ENCODE measurements at regions not wholly inside any gene's neighbourhood (a gene's known extent, or its start where the extent isn't known, plus 50 kb on each side); places are given as distances from the start of the nearest gene placed in this dataset.

GRCh38 chr5:4114452-4114851 is 518.8 kb downstream of the IRX1 start:
- H3K9me2 ChIP-seq (replicated peaks; ENCODE audit: insufficient read depth, low read length) = no peaks in the 10 kb centered on the region
- H3K4me2 ChIP-seq (ENCODE audit: low read depth, low read length) = no peak overlapping the region
- H2AFZ ChIP-seq (ENCODE audit: low read length) = no peak overlapping the region
- H3K9ac ChIP-seq (ENCODE audit: low read length) = no peak overlapping the region
- no peaks in the 10 kb centered on the region for H4K20me1 ChIP-seq (ENCODE audit: insufficient read depth, low read length)
- no peaks in the 10 kb centered on the region for H3F3A ChIP-seq (ENCODE audit: insufficient read depth, low read length)
- no peaks in the 10 kb centered on the region for H3K4me1 ChIP-seq (ENCODE audit: low read length)
- H3K36me3 ChIP-seq (replicated peaks; ENCODE audit: insufficient read depth, low read length) = no peaks in the 10 kb centered on the region
- H3K4me3 ChIP-seq (ENCODE audit: low read length) = no peak overlapping the region
- no peaks in the 10 kb centered on the region for H3K79me2 ChIP-seq (ENCODE audit: low read length)
- no peak for DNase-seq
- H3K27ac ChIP-seq (ENCODE audit: low read length) = no peak overlapping the region
- H3K27me3 ChIP-seq (replicated peaks; ENCODE audit: insufficient read depth, low read length) = no peaks in the 10 kb centered on the region
- TF ChIP-seq CTCF (IDR thresholded peaks at IDR 0.05; ENCODE audit: low read length) (no peak), EZH2phosphoT487 (IDR thresholded peaks at IDR 0.05; ENCODE audit: low read length) (no peak), EZH2 (optimal IDR thresholded peaks at IDR 0.05; ENCODE audit: low read depth, low read length) (no peak)
- no peaks in the 10 kb centered on the region for H3K9me3 ChIP-seq (replicated peaks; ENCODE audit: insufficient read depth, low read length)

- DNase-seq = no peak
- H3K9ac ChIP-seq (ENCODE audit: low read length) = no peak overlapping the region
- no peak overlapping the region for H3K4me2 ChIP-seq (ENCODE audit: low read depth, low read length)
- no peaks in the 10 kb centered on the region for H3K36me3 ChIP-seq (replicated peaks; ENCODE audit: insufficient read depth, low read length)
- no peak overlapping the region for H2AFZ ChIP-seq (ENCODE audit: low read length)
- no peaks in the 10 kb centered on the region for H3K79me2 ChIP-seq (ENCODE audit: low read length)
- H4K20me1 ChIP-seq (ENCODE audit: insufficient read depth, low read length) = no peaks in the 10 kb centered on the region
- no peaks in the 10 kb centered on the region for H3K9me3 ChIP-seq (replicated peaks; ENCODE audit: insufficient read depth, low read length)
- H3K9me2 ChIP-seq (replicated peaks; ENCODE audit: insufficient read depth, low read length) = no peaks in the 10 kb centered on the region
- no peaks in the 10 kb centered on the region for H3K27me3 ChIP-seq (replicated peaks; ENCODE audit: insufficient read depth, low read length)
- no peak for TF ChIP-seq EZH2phosphoT487 (IDR thresholded peaks at IDR 0.05; ENCODE audit: low read length)
- TF ChIP-seq CTCF (IDR thresholded peaks at IDR 0.05; ENCODE audit: low read length) = no peak
- no peak for TF ChIP-seq EZH2 (optimal IDR thresholded peaks at IDR 0.05; ENCODE audit: low read depth, low read length)
- no peak overlapping the region for H3K27ac ChIP-seq (ENCODE audit: low read length)
- H3F3A ChIP-seq (ENCODE audit: insufficient read depth, low read length) = no peaks in the 10 kb centered on the region
- no peaks in the 10 kb centered on the region for H3K4me1 ChIP-seq (ENCODE audit: low read length)
- no peak overlapping the region for H3K4me3 ChIP-seq (ENCODE audit: low read length)
These were observed 521.2 kb downstream of the IRX1 start for GRCh38 chr5:4116834-4117233.

- Histone ChIP-seq H3F3A (ENCODE audit: insufficient read depth, low read length) (no peaks in the 10 kb centered on the region), H3K4me3 (ENCODE audit: low read length) (no peak overlapping the region), H2AFZ (ENCODE audit: low read length) (no peak overlapping the region), H3K36me3 (replicated peaks; ENCODE audit: insufficient read depth, low read length) (no peaks in the 10 kb centered on the region), H3K27ac (ENCODE audit: low read length) (no peak overlapping the region), H3K4me1 (ENCODE audit: low read length) (no peaks in the 10 kb centered on the region), H3K9me3 (replicated peaks; ENCODE audit: insufficient read depth, low read length) (no peaks in the 10 kb centered on the region), H3K9me2 (replicated peaks; ENCODE audit: insufficient read depth, low read length) (no peaks in the 10 kb centered on the region), H3K79me2 (ENCODE audit: low read length) (no peaks in the 10 kb centered on the region), H3K9ac (ENCODE audit: low read length) (no peak overlapping the region), H4K20me1 (ENCODE audit: insufficient read depth, low read length) (no peaks in the 10 kb centered on the region), H3K4me2 (ENCODE audit: low read depth, low read length) (no peak overlapping the region), H3K27me3 (replicated peaks; ENCODE audit: insufficient read depth, low read length) (no peaks in the 10 kb centered on the region)
- no peak for DNase-seq
- no peak for TF ChIP-seq EZH2 (optimal IDR thresholded peaks at IDR 0.05; ENCODE audit: low read depth, low read length)
These were observed 528.8 kb downstream of the IRX1 start for GRCh38 chr5:4124221-4124970.

GRCh38 chr5:4128994-4129393 is 533.4 kb downstream of the IRX1 start:
- Histone ChIP-seq H3K9ac (ENCODE audit: low read length) (no peak overlapping the region), H4K20me1 (ENCODE audit: insufficient read depth, low read length) (no peaks in the 10 kb centered on the region), H3K36me3 (replicated peaks; ENCODE audit: insufficient read depth, low read length) (no peaks in the 10 kb centered on the region), H3K27me3 (replicated peaks; ENCODE audit: insufficient read depth, low read length) (no peaks in the 10 kb centered on the region), H3K9me3 (replicated peaks; ENCODE audit: insufficient read depth, low read length) (no peaks in the 10 kb centered on the region), H3K4me2 (ENCODE audit: low read depth, low read length) (no peak overlapping the region), H3K27ac (ENCODE audit: low read length) (no peak overlapping the region), H3K9me2 (replicated peaks; ENCODE audit: insufficient read depth, low read length) (no peaks in the 10 kb centered on the region), H3K79me2 (ENCODE audit: low read length) (no peaks in the 10 kb centered on the region), H2AFZ (ENCODE audit: low read length) (no peak overlapping the region), H3F3A (ENCODE audit: insufficient read depth, low read length) (no peaks in the 10 kb centered on the region), H3K4me1 (ENCODE audit: low read length) (no peaks in the 10 kb centered on the region), H3K4me3 (ENCODE audit: low read length) (no peak overlapping the region)
- no peak for DNase-seq
- no peak for TF ChIP-seq EZH2phosphoT487 (IDR thresholded peaks at IDR 0.05; ENCODE audit: low read length)
- TF ChIP-seq CTCF (IDR thresholded peaks at IDR 0.05; ENCODE audit: low read length) = no peak
- TF ChIP-seq EZH2 (optimal IDR thresholded peaks at IDR 0.05; ENCODE audit: low read depth, low read length) = no peak

Measured in MM.1S (cell line).